Activated T-cell treated with anti-CD3 and anti-CD28 coated beads, Interleukin-2, amount 50 U/mL, for 4 hours (primary cell): ENCODE measurements at regions not wholly inside any gene's neighbourhood (a gene's known extent, or its start where the extent isn't known, plus 50 kb on each side); places are given as distances from the start of the nearest gene placed in this dataset.

ENCODE experiments used
- ATAC-seq, 2 donors: fragments of 200-7000 bp; cut with Tn5 transposase; one replicate each; pipeline ENCODE4 v1.10.0; 2021
- DNase-seq: peaks from one replicate; pipeline ENCODE4 v3.0.0-alpha.2; 2020
- H3K27me3 Mint-ChIP-seq: one replicate; pipeline ENCODE4 v1.8.0; 2021; ENCODE audit warnings: low read depth, mixed read lengths
- H3K36me3 Mint-ChIP-seq: one replicate; pipeline ENCODE4 v1.8.0; 2022; ENCODE audit warnings: mixed read lengths; ENCODE audit not compliant: insufficient read depth
- H3K4me1 Mint-ChIP-seq: one replicate; pipeline ENCODE4 v1.8.0; 2021; ENCODE audit warnings: low read depth, mixed read lengths
- H3K4me3 Mint-ChIP-seq: one replicate; pipeline ENCODE4 v1.8.0; 2021; ENCODE audit warnings: mild to moderate bottlenecking, moderate library complexity, mixed read lengths
- H3K9me3 Mint-ChIP-seq: one replicate; pipeline ENCODE4 v1.8.0; 2021; ENCODE audit warnings: mixed read lengths

- peaks cover 32% of the 10 kb centered on the region for H3K27me3 Mint-ChIP-seq
- no peak for DNase-seq
Observed at GRCh38 chr11:70569618-70569890, 171.2 kb downstream of the CTTN start.

DNA sequence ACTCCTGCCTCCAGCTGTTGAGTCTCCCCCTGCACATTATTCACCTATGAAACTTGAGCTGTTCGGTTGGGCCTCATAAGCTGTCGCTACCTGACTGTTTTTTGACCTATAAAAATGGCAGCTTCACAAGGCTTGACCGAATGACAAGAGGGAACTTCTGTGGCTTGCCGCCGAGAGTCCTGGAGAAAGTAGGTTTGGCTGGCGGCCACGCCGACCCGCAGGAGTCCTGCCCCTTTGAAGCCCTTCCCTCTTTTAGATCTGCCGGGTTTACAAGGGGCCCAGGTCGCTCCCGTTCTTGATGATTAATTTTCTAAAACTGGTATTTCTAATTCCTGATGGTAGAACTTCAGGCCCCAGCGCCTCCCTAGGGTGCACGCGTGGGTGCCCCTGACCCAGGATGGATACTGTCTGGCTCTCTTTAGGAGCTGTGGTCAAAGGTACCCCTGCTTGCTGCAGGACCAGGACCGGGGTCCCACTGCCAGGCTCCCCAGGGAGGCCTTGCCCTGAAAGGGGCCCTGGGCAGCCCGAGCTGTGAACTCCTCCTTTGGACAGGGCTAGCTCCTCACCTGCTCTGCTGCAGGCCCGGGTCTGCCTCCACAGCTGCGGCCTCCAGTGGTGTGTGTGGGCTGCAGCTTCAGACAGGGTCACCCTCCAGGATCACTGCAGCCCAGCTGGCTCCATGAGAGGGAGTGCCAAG, 171.8 kb downstream of the CTTN start:
- peaks cover 34% of the 10 kb centered on the region for H3K27me3 Mint-ChIP-seq
- peaks cover 5% of the 10 kb centered on the region for H3K4me1 Mint-ChIP-seq
- H3K9me3 Mint-ChIP-seq, result peaks cover 3% of the 10 kb centered on the region
- no peaks in the 10 kb centered on the region for H3K36me3 Mint-ChIP-seq
- ATAC-seq (no peak), DNase-seq (no peak)
- H3K4me3 Mint-ChIP-seq, result no peak overlapping the region

More at GRCh38 chr11:70569618-70569890, 171.2 kb downstream of the CTTN start:
- Mint-ChIP-seq H3K9me3 (peaks cover 3% of the 10 kb centered on the region), H3K4me1 (peaks cover 5% of the 10 kb centered on the region), H3K4me3 (no peak overlapping the region), H3K36me3 (no peaks in the 10 kb centered on the region)
- ATAC-seq, result no peak

GRCh38 chr11:70570693-70571395, 172.5 kb downstream of the CTTN start:
- no peak overlapping the region for H3K4me3 Mint-ChIP-seq
- no peak for DNase-seq
- peaks cover 1% of the 10 kb centered on the region for H3K9me3 Mint-ChIP-seq
- H3K27me3 Mint-ChIP-seq, result peaks cover 33% of the 10 kb centered on the region
- H3K4me1 Mint-ChIP-seq, result peaks cover 5% of the 10 kb centered on the region
- no peaks in the 10 kb centered on the region for H3K36me3 Mint-ChIP-seq
- no peak for ATAC-seq

GRCh38 chr11:70572974-70573260, 174.6 kb downstream of the CTTN start:
- ATAC-seq, result no peak
- Mint-ChIP-seq H3K27me3 (peaks cover 16% of the 10 kb centered on the region), H3K9me3 (no peaks in the 10 kb centered on the region), H3K4me3 (no peak overlapping the region), H3K4me1 (peaks cover 2% of the 10 kb centered on the region), H3K36me3 (no peaks in the 10 kb centered on the region)
- no peak for DNase-seq

- H3K9me3 Mint-ChIP-seq, result no peaks in the 10 kb centered on the region
- no peak overlapping the region for H3K4me3 Mint-ChIP-seq
- no peaks in the 10 kb centered on the region for H3K36me3 Mint-ChIP-seq
- H3K27me3 Mint-ChIP-seq, result peaks cover 13% of the 10 kb centered on the region
- DNase-seq (no peak), ATAC-seq (no peak)
- no peaks in the 10 kb centered on the region for H3K4me1 Mint-ChIP-seq
Observed at GRCh38 chr11:70573701-70574151, 175.4 kb downstream of the CTTN start.

- Mint-ChIP-seq H3K4me1 (no peaks in the 10 kb centered on the region), H3K9me3 (no peaks in the 10 kb centered on the region), H3K4me3 (no peak overlapping the region), H3K27me3 (peaks cover 10% of the 10 kb centered on the region), H3K36me3 (no peaks in the 10 kb centered on the region)
- ATAC-seq, result no peak
- DNase-seq, result no peak
Observed at GRCh38 chr11:70574725-70575347, 176.5 kb downstream of the CTTN start.

- peaks cover 10% of the 10 kb centered on the region for H3K27me3 Mint-ChIP-seq
- H3K9me3 Mint-ChIP-seq, result no peaks in the 10 kb centered on the region
- no peaks in the 10 kb centered on the region for H3K4me1 Mint-ChIP-seq
- H3K36me3 Mint-ChIP-seq, result no peaks in the 10 kb centered on the region
- ATAC-seq, result no peak
- no peak overlapping the region for H3K4me3 Mint-ChIP-seq
- no peak for DNase-seq
Observed at GRCh38 chr11:70575396-70576060, 177.2 kb downstream of the CTTN start.

- Mint-ChIP-seq H3K9me3 (no peaks in the 10 kb centered on the region), H3K27me3 (peaks cover 7% of the 10 kb centered on the region), H3K4me1 (no peaks in the 10 kb centered on the region), H3K4me3 (no peak overlapping the region), H3K36me3 (no peaks in the 10 kb centered on the region)
- DNase-seq (no peak), ATAC-seq (no peak)
Observed at GRCh38 chr11:70577258-70577603, 178.9 kb downstream of the CTTN start.

DNA sequence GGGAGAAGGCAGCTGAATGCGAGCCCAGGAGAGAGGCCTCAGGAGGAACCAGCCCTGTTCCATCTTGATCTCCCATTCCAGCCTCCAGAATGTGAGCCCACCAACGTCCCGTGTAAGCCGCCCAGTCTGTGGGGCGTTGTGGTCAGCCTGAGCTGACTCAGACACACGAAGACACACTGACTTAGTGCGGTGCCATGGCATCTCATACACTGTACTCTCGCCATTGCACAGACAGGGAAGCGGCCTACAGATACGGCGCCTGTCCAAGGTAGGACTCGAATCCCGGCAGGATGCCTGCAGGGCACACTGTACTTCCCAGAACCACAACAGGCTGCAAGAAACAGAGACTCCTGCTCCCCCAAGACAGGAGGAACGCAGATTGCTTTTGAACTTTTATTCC, 179.6 kb downstream of the CTTN start:
- Mint-ChIP-seq H3K4me3 (no peak overlapping the region), H3K36me3 (no peaks in the 10 kb centered on the region), H3K9me3 (no peaks in the 10 kb centered on the region), H3K4me1 (no peaks in the 10 kb centered on the region), H3K27me3 (peaks cover 2% of the 10 kb centered on the region)
- ATAC-seq (no peak), DNase-seq (no peak)

DNA sequence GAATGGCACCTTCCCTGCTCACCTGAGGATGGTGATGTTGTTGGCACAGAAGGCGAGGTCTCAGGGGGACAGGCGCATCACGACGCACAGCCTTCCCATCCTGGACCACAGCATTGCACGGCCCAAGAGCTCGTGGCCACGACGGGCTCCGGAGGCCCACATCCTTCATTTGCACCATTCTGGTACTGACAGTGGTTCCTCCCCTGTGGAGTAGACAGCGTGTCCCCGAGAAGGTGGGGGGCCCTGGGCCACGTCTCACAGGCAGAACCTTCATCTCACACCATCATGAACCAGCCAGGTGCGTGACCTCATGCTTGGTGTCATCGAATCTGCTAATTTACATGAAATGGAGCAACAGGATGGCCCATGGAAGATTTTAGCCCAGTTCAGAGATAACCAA, 180.0 kb downstream of the CTTN start:
- no peak overlapping the region for H3K4me3 Mint-ChIP-seq
- H3K36me3 Mint-ChIP-seq, result no peaks in the 10 kb centered on the region
- DNase-seq (no peak), ATAC-seq (no peak)
- H3K9me3 Mint-ChIP-seq, result no peaks in the 10 kb centered on the region
- H3K4me1 Mint-ChIP-seq, result no peaks in the 10 kb centered on the region
- peaks cover 2% of the 10 kb centered on the region for H3K27me3 Mint-ChIP-seq

- Mint-ChIP-seq H3K27me3 (peaks cover 2% of the 10 kb centered on the region), H3K9me3 (no peaks in the 10 kb centered on the region), H3K4me1 (no peaks in the 10 kb centered on the region), H3K4me3 (no peak overlapping the region), H3K36me3 (no peaks in the 10 kb centered on the region)
- no peak for DNase-seq
- no peak for ATAC-seq
Observed at GRCh38 chr11:70578831-70579230, 180.5 kb downstream of the CTTN start.

DNA sequence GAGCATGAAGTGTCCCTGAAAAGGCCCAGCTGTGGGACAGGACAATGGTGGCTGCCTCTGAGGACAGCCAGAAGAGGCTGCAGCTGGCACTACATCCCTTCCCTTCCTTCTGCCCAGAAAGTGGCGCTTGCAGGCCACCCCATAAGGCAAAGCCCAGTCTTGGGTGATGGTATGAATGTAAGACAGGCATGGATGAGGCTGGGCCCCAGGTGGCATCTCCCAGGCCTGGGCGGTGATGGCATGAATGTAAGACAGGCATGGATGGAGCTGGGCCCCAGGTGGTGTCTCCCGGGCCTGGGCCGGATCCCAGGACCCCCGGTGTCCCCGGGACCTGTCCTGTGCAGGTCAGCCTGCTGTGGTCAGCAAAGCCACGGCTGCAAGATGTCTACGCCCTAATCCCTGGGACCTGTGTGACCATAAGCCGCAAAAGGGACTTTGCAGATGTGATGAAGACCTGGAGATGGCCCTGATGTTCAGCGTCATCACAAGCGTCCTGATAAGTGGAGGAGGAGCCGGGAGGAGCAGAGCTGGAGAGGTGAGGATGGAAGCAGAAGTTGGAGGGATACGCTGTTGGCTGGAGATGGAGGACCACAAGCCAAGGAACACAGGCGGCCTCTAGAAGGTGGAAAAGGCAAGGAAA, 181.1 kb downstream of the CTTN start:
- ATAC-seq, result no peak
- no peak overlapping the region for H3K4me3 Mint-ChIP-seq
- H3K36me3 Mint-ChIP-seq, result no peaks in the 10 kb centered on the region
- H3K9me3 Mint-ChIP-seq, result no peaks in the 10 kb centered on the region
- no peak for DNase-seq
- peaks cover 6% of the 10 kb centered on the region for H3K27me3 Mint-ChIP-seq
- H3K4me1 Mint-ChIP-seq, result no peaks in the 10 kb centered on the region

GRCh38 chr11:70580036-70580805, 181.9 kb downstream of the CTTN start:
- no peaks in the 10 kb centered on the region for H3K36me3 Mint-ChIP-seq
- H3K4me1 Mint-ChIP-seq, result no peaks in the 10 kb centered on the region
- H3K4me3 Mint-ChIP-seq, result no peak overlapping the region
- peaks cover 6% of the 10 kb centered on the region for H3K27me3 Mint-ChIP-seq
- DNase-seq (no peak), ATAC-seq (no peak)
- no peaks in the 10 kb centered on the region for H3K9me3 Mint-ChIP-seq
